CD1c-positive myeloid dendritic cell (primary cell): ENCODE measurements at regions not wholly inside any gene's neighbourhood (a gene's known extent, or its start where the extent isn't known, plus 50 kb on each side); places are given as distances from the start of the nearest gene placed in this dataset.

Experiments used
- DNase-seq: peaks from one replicate; pipeline ENCODE4 v3.0.0-alpha.2; 2016; ENCODE audit errors: extremely low spot score

- DNase-seq, result no peak
Measured at GRCh38 chr15:99440551-99441443, 125.0 kb upstream of the MEF2A start.

GRCh38 chr15:99441444-99441800 lies 124.4 kb upstream of the MEF2A start:
- DNase-seq, result no peak

DNA sequence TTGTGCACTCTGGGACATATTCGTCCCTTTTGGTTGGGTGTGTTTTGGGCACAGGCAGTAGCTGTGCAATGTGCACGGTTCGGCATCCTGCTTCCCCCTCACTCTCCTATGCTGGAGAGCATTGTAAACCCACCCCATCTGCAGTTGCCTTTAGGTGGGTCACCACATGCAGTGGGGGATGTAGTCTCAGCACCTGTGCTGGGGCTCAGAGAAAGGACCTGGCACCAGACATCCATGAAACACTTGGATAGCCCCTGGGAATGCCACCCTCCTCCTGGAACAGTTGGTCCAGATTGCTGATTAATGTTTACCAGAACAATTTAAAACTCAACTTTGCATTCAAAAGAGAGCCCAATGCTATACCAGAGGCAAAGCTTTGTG lies 123.9 kb upstream of the MEF2A start:
- no peak for DNase-seq

DNA sequence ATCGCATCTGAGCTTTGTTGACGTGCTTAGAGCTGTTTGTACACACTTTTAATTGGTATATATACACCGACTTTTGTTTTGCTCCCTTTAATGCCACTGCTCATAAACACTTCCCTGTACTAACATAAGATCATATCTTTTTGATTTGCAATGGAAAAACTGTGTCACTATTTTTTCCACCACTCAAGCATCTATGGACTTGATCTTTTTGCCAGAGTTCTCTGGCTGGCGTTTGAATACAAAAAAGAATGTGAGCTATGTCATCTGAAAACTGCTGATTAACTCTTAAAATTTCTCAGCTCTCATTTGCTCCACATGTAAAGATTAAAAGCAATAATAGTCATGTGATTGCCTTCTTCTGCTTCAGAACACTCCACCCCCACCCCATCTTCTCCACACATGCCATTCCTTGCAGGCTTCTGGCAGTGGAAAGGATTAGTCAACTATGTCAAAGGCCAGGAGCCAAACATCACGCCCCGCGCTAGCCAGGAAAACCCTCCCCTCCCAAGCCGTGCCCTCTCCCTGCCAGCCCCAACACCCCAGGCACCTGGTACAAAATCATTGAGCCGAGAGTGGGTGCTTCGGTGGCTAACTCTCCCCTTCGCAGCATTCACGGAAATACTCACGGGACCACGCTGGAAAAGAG lies 123.4 kb upstream of the MEF2A start:
- no peak for DNase-seq

- no peak for DNase-seq
Measured at GRCh38 chr15:99443056-99443756, 122.6 kb upstream of the MEF2A start.

- no peak for DNase-seq
Measured at GRCh38 chr15:99443768-99444446, 121.9 kb upstream of the MEF2A start.

GRCh38 chr15:99445272-99445850 lies 120.4 kb upstream of the MEF2A start:
- no peak for DNase-seq

DNA sequence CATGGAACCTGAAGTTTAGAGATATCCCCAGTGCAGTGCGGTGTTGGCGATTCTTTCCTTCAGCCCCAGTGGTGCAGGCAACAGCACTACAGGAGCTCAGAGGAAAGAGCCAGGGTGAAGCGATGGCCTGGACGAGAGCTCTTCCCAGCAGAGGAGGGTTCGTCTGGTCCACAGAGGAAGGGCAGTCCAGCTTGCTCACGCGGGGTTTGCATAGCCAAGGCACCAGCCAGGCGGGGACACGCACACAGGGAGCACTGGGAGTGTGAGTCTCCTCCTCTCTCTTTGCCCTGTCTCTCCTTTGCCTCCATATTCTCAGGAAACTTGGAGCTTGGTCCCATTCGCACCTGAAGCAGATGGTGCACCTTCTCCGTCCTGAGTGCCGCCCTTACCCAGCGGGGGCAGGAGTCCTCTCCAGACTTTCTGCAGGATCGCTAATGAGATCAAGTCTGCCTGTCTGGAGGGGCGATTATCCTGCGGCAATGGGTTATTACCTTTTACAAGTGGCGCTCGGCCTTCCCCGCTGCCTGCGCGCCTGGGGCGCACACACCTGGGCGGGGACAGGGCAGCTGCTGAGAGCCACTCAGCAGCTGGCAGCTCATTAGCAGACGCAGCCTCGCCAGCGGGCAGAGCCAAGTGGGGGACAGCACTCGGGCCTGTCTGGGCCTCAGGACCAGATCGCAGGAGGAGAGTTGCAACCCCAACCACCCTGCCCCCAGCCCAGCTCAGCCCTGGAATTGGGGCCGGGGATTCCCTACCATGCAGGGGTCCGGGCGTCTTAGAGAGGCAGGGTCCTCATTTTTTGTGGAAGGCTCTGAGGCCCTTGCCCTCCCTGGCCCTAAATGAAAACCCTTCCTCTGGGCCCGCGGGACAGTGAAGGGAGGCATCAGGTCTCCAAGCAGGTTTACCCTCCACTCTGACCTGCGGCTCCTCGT lies 119.0 kb upstream of the MEF2A start:
- DNase-seq, result no peak

GRCh38 chr15:99447497-99448371 lies 118.0 kb upstream of the MEF2A start:
- no peak for DNase-seq

DNA sequence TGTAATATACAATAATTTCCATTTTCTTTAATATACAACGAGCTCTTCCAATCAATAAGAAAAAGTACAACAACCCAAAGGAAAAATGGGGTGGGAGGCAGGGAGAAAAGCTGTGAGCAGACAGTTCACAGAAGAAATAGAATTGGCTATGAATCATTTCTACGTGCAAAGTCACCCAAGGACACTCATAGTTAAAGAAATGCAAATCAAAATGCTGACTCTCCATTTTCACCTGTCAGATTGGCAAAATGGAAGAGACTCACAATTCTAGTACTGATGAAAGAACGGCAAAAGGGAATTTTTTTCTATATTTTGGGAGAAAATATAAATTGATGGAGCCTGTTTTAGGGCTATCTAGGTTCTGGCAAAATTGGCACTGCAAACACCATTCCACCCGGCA lies 116.3 kb upstream of the MEF2A start:
- no peak for DNase-seq

DNA sequence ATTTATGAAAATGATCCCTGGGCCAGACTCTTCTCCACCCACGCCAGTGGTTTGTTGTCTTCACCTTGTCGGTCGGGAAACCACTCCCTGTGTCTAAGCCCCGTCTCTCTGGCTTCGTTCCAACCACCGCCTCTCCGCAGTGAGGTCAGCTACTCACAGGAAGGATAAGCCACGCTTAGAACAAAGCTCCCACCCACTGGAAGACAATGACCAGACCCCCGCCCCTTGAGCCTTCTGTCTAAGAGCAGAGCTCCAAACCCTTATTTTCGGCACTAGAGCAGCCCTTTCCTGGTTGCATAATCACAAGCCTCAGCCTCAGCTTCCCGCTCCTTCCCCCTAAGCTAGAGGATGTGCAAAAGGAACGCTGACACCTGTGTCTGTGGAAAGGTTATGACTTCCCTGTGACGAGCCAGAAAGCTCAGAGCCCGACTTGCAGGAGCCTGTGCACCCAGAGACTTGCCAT lies 114.9 kb upstream of the MEF2A start:
- DNase-seq, result peak; percentile 75

GRCh38 chr15:99451484-99451883 lies 114.3 kb upstream of the MEF2A start:
- no peak for DNase-seq

DNA sequence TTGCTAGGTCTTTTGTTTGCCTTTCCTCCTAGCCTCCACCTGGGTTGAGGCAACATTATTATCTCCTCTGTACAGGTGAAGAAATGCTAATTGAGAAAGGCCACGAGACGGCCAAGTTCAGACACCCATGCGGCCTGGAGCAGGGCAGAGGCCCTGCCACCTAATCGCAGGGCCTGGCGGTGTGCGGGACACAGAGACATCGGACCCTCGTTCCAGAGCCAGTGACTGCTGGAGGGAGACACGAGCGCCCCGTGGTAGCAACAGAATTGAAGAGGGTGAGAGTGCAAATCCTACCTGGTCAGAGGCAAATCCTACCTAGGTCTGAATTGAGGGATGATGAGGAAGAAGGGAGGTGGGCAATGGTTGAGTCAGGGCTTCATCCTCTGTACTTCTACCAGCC lies 113.8 kb upstream of the MEF2A start:
- DNase-seq, result no peak

GRCh38 chr15:99452728-99453636 lies 112.8 kb upstream of the MEF2A start:
- peak; percentile 94 for DNase-seq

DNA sequence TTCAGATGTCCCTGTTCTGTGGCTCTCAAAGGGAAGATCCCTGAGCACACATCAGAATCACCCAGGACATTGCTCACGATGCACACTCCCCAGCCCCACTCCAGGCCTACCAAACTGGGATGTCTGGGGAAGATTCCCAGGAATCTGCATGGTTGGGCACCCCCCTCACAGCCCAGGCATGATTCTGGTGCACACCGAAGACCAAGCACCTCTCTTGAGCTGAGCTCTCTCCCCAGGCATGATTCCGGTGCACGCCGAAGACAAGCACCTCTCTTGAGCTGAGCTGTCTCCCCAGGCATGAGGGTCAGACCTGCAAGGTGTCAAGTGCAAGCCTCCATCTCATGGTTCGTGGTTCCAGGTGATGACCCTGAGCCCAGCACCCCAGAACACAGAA lies 112.2 kb upstream of the MEF2A start:
- no peak for DNase-seq

- DNase-seq, result no peak
Measured at GRCh38 chr15:99454107-99454809, 111.5 kb upstream of the MEF2A start.

DNA sequence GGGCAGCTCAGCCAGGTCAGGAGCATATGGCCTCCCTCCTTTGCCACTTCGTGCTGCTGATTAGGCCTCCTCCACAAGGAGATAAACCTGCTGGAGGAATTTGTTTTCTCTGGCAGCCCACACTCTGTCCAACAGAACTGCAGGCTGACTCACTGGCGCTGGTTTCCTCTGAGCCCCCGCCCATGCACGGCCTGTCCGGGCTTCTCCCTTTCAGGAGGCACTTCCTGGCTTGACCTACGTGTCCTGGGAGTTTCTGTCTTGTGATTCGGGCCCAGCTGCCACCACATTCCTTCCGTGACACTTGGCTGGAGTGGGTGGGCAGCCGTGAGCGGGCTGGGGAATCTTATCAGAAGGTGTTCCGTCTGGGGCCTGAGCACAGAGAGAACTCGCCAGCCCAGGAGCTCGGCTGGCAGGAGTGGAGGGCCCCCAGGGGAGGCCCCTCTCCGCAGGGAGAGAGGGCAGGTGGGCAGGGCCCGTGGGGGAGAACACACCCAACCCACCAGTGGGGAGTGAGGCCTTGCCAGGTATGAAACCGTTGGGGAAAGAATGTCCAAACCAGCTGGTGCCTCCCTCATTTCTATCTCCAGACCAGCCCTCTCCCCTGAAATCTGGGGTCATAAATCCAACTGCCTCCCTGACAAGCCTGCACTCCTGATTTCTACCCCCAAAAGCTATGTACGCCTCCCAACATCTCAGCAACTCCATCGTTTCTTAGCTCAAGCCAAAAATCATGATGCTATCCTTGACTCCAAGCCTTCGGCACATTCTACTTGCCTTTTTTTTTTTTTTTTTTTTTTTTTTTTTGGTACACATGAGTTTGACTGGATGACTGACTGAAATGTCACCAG lies 110.6 kb upstream of the MEF2A start:
- DNase-seq, result peak; percentile 96
